Colonic mucosa (tissue), 4 donors: ENCODE measurements at regions not wholly inside any gene's neighbourhood (a gene's known extent, or its start where the extent isn't known, plus 50 kb on each side); places are given as distances from the start of the nearest gene placed in this dataset.

Experiments
- DNase-seq: peaks from one replicate; pipeline ENCODE4 v3.0.0-alpha.2; 2020
- H3K27ac ChIP-seq: fragments of 200-600 bp; one replicate; pipeline ENCODE4 v1.8.0; 2021
- H3K27me3 ChIP-seq: fragments of 200-600 bp; one replicate; pipeline ENCODE4 v1.8.0; 2021
- H3K36me3 ChIP-seq: fragments of 200-600 bp; one replicate; pipeline ENCODE4 v1.8.0; 2021
- H3K4me1 ChIP-seq: fragments of 200-600 bp; one replicate; pipeline ENCODE4 v1.8.0; 2021; ENCODE audit warnings: mild to moderate bottlenecking
- H3K4me3 ChIP-seq: fragments of 200-600 bp; one replicate; pipeline ENCODE4 v1.8.0; 2021
- H3K9ac ChIP-seq, 2 donors: one replicate each; pipeline ENCODE4 v1.7.0; 2013; ENCODE audit warnings: control low read depth in 2 of 2, low read depth in 2 of 2, low read length in 2 of 2
- H3K9me3 ChIP-seq: fragments of 200-600 bp; one replicate; pipeline ENCODE4 v1.8.0; 2021
- intact Hi-C: fragments of 100-400 bp; cut with DNase I; formaldehyde crosslinking; loops from one replicate; pipeline ENCODE4 v1.14.1; 2022
- TF ChIP-seq, protein P1 (sequence below): fragments of 200-600 bp; IDR thresholded peaks from one replicate; pipeline ENCODE4 v1.8.0; 2022; ENCODE audit warnings: antibody characterized with exemption, mild to moderate bottlenecking
- donor health status: healthy.
- donor health status: DM: no; HTN: no; CAD: no.
- donor health status: DM: no; HTN: no; CAD: no.

DNA sequence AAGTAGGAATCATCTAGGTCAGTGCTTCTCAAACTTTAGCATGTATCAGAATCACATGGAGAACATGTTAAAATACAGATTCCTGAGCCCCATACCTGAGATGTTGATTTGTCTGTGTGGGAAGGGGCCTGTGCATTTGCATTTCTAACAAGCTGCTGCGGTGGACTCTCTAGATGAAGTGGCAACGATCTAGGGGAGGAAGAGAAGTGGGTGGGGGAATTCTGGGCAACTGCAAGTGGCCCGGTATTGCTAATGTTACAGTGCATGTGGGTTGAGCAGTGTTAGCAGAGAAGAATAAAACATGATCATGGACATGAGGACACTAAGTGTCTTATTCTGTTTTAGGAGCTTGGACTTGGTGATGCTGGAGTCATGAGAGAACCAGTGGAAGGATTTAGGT, 329.0 kb downstream of the OLFM4 start:
- no peaks in the 10 kb centered on the region for H3K36me3 ChIP-seq
- no peak overlapping the region for H3K9ac ChIP-seq
- no peaks in the 10 kb centered on the region for H3K4me1 ChIP-seq
- no peak overlapping the region for H3K4me3 ChIP-seq
- DNase-seq: no peak
- TF ChIP-seq, protein P1, sequence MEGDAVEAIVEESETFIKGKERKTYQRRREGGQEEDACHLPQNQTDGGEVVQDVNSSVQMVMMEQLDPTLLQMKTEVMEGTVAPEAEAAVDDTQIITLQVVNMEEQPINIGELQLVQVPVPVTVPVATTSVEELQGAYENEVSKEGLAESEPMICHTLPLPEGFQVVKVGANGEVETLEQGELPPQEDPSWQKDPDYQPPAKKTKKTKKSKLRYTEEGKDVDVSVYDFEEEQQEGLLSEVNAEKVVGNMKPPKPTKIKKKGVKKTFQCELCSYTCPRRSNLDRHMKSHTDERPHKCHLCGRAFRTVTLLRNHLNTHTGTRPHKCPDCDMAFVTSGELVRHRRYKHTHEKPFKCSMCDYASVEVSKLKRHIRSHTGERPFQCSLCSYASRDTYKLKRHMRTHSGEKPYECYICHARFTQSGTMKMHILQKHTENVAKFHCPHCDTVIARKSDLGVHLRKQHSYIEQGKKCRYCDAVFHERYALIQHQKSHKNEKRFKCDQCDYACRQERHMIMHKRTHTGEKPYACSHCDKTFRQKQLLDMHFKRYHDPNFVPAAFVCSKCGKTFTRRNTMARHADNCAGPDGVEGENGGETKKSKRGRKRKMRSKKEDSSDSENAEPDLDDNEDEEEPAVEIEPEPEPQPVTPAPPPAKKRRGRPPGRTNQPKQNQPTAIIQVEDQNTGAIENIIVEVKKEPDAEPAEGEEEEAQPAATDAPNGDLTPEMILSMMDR: no peak
- no peak overlapping the region for H3K27ac ChIP-seq
- intact Hi-C loops: no loop called here
- H3K9me3 ChIP-seq: no peaks in the 10 kb centered on the region
- no peaks in the 10 kb centered on the region for H3K27me3 ChIP-seq

DNA sequence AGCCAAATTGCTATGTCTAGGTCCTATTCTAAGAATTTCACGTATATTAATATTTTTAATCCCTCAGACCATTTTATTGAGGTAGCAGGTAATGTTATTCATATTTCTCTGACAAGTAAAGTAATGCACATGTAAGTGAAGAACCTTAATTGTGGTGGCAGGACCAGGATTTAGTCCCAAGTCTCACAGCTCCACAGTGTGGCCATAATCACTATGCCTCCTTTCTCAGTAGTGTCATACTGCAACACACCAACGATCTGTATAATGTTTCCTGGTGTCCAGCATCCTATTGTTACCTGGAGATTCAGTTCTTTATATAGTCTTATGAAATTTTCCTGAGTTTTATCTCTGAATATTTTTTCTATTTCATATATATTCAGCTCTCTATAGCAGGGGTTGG, 340.3 kb downstream of the OLFM4 start:
- H3K27ac ChIP-seq: no peak overlapping the region
- no peaks in the 10 kb centered on the region for H3K36me3 ChIP-seq
- DNase-seq: no peak
- TF ChIP-seq, protein P1: no peak
- H3K9ac ChIP-seq: no peak overlapping the region
- intact Hi-C loops: no loop called here
- no peaks in the 10 kb centered on the region for H3K4me1 ChIP-seq
- H3K9me3 ChIP-seq: no peaks in the 10 kb centered on the region
- H3K27me3 ChIP-seq: no peaks in the 10 kb centered on the region
- no peak overlapping the region for H3K4me3 ChIP-seq

DNA sequence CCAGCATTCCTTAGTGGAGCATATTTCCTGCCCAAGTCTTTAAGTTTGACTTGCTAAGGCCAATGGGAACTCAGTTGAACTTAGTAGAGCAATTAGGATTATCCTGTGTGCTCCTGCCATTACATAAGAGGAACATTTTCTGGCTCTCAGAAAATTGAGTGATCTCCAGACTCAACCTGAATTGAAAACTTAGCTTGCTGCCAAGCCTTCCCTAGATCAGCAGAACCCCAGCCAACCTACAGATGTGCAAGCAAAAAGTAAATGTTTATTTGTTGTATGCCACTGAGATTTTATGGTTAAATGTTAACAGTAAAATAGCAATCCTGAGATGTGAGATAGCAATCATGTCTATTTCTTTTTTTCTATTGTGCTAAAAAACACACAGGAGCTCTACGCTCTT, 350.9 kb downstream of the OLFM4 start:
- H3K36me3 ChIP-seq: no peaks in the 10 kb centered on the region
- H3K4me3 ChIP-seq: no peak overlapping the region
- H3K27ac ChIP-seq: no peak overlapping the region
- intact Hi-C loops: no loop called here
- H3K9me3 ChIP-seq: no peaks in the 10 kb centered on the region
- H3K9ac ChIP-seq: no peak overlapping the region
- DNase-seq: no peak
- TF ChIP-seq, protein P1: no peak
- H3K4me1 ChIP-seq: no peaks in the 10 kb centered on the region
- H3K27me3 ChIP-seq: no peaks in the 10 kb centered on the region

DNA sequence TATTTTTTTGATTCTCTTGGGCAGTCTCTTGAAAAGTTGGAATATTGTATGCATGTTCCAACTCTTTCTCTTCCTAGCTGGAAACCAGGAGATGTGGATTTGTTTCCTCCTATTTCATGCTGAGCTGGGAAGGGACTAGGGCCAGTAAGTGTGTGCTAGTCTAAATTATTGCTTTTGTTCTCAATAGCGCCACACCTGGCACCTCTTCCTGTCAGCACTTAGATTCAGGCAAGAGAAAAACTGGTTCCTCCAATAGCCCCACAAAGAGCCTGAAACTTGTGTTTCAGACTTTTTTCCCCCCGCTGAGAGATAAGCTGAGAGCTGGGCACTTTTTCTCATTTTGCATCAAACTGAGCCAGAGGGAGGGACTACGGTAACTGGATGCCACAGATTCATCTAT, 353.4 kb downstream of the OLFM4 start:
- DNase-seq: no peak
- Histone ChIP-seq H3K27me3 (no peaks in the 10 kb centered on the region), H3K4me1 (no peaks in the 10 kb centered on the region), H3K9me3 (no peaks in the 10 kb centered on the region), H3K27ac (no peak overlapping the region), H3K36me3 (no peaks in the 10 kb centered on the region), H3K4me3 (no peak overlapping the region), H3K9ac (no peak overlapping the region)
- intact Hi-C loops: no loop called here
- TF ChIP-seq, protein P1: no peak

DNA sequence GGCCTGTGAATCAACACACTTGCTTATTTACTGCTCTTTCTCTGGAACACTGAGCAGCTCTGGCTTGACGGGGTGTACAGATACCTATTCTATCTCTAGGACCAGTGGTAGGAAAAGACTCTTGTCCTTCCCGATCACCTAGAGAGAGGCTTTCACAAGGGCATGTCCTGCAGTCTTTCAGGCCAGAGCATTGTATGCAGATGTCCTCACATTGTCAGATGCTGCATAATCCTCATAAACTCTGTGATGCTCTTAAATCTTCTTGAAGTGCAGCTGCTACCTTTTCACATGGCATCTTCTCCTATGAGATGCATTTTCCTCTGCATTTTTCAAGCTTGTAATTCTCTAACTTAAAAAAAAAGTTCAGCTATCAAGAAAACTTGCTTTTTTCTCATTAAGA, 369.4 kb downstream of the OLFM4 start:
- H3K9ac ChIP-seq: no peak overlapping the region
- H3K4me3 ChIP-seq: no peak overlapping the region
- intact Hi-C loops: no loop called here
- TF ChIP-seq, protein P1: no peak
- H3K27ac ChIP-seq: no peak overlapping the region
- no peaks in the 10 kb centered on the region for H3K27me3 ChIP-seq
- no peaks in the 10 kb centered on the region for H3K9me3 ChIP-seq
- DNase-seq: no peak
- H3K36me3 ChIP-seq: no peaks in the 10 kb centered on the region
- no peaks in the 10 kb centered on the region for H3K4me1 ChIP-seq

DNA sequence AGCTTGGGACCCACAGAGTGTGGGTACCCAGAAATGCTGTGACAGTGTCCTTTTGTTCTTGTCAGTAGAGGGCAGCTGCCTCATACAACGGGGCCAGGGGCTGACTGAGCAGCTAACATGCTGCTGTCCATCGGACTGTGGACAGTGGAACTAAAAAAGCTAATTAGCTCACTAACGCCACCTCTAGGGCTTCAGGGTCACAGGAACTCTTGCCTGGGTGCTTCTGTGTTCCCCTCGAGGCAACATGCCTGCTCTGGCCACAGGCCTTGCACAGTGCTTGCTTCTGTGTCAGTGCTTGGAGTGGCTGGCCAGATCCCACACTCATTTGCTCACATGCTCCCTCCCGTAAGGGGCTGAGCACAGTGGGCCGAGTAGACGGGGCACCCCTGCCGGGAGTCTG, 377.0 kb downstream of the OLFM4 start:
- intact Hi-C loops: no loop called here
- no peak overlapping the region for H3K27ac ChIP-seq
- H3K4me3 ChIP-seq: no peak overlapping the region
- H3K4me1 ChIP-seq: no peaks in the 10 kb centered on the region
- no peak overlapping the region for H3K9ac ChIP-seq
- H3K9me3 ChIP-seq: no peaks in the 10 kb centered on the region
- DNase-seq: no peak
- H3K36me3 ChIP-seq: no peaks in the 10 kb centered on the region
- no peaks in the 10 kb centered on the region for H3K27me3 ChIP-seq
- TF ChIP-seq, protein P1: no peak
